HG03095 (cell line): ENCODE measurements at regions not wholly inside any gene's neighbourhood (a gene's known extent, or its start where the extent isn't known, plus 50 kb on each side); places are given as distances from the start of the nearest gene placed in this dataset.

Experiments used
- ATAC-seq: cut with Tn5 transposase; IDR thresholded peaks from one replicate; pipeline ENCODE4 v1.9.1; 2021; ENCODE audit warnings: moderate library complexity; ENCODE audit not compliant: unreplicated experiment

DNA sequence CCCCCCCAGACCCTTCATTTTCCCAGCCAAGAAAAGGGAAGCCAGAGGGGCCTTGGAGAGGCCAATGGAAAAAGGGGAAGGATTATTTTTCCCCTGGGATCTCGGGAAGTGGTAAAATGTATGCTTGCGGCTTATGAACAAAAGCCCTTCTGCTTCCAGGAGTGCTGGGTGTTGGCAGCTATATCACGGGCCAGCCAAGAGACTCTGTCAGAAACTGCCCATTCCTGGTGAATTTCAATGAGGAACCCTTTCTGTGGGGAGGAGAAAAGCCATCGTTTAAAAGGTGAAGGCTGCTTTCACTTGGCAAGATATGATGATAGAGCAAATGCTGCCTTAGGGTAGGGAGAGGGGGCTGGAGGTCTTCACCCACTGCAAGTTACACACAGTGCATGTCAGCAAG, 69.7 kb upstream of the ZC3H12A start:
- ATAC-seq: no peak

DNA sequence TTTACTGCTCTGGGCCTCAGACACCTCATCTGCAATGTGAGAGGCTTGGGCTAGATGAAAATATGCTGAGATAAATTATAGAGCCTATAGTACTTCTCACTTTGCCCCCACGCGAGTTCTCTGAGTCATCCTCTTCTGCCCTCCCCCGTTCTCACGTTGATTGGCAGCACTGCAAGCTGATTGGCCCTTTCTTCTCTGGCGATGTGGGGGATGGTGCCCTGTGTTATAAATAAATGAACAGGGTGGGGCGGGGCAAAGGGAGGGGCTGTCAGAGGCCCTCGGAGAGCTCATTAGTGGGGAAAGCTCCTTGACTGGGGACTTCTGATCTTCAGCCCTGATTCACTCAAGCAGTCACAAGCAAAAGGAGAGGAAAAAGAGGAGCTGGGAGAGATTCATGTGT, 64.3 kb upstream of the ZC3H12A start:
- ATAC-seq: no peak

- ATAC-seq: no peak
Measured at GRCh38 chr1:37410815-37411214, 63.6 kb upstream of the ZC3H12A start.

DNA sequence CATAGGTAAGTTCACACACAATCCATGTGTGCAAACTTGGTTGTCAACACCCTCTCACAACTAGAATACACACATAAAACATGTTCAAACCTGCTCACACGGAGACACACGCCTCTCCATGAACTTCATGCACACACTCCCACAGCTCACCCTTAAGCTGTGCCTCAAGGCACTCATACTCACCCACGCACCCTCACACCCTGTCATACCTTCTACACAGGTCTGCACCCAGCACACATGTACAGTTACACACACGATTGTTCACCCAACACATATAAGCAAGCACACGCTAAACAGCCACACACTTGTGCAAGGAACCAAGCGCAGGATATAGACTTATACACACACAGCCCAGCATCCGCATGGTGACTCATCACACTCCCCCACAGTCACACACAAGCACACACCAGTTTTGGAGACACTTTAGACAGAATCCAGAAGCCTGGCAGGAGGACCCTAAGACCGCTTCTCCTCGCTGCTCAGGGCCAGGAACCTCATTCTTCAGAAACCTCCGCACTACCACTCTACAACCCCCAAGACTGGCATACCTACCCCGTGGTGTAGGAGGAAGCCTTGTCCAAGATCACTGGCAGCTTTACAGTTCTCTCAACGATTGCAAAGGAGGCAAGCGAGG, 58.7 kb upstream of the ZC3H12A start:
- ATAC-seq: no peak

DNA sequence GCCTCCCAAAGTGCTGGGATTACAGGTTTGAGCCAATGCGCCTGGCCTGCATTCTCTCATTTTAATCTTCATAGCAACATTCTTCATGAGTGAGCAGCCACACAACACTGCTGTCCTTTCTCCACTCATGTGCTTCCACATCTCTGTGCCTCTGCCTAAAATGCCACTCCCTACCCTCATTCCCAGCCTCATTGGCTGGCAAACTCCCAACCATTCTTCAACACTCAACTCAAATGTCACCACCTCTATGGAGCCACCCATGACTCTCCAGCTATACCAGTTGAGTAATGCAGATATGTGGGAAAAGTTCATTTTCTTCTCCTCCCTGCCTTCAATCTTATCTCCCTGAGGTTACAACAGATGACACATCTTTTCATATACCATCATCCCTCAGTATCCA, 53.9 kb upstream of the ZC3H12A start:
- no peak for ATAC-seq

DNA sequence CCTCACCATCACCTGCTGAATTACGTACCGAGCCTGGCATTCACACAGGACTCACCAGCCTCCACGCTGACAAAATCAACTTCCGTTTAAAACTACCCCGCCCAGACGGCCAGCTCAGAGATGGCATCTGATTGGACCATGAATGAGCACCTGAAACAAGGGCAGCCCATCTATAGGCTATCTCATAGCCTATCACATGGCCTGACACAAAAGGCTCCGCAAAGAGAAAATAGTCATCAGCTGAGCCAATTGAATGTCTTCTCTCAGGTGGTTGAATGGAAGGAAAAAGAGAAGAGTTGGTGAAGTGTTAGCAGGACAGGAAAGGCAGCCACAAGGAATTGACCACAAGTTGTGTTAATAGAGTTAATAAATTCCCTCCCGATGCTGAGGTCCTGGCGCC, 50.6 kb upstream of the ZC3H12A start:
- ATAC-seq: no peak

GRCh38 chr1:37424523-37424922, 49.9 kb upstream of the ZC3H12A start:
- no peak for ATAC-seq
